Choroid plexus epithelial cell (primary cell): ENCODE measurements at regions not wholly inside any gene's neighbourhood (a gene's known extent, or its start where the extent isn't known, plus 50 kb on each side); places are given as distances from the start of the nearest gene placed in this dataset.

ENCODE experiments used
- DNase-seq: peaks from one replicate; pipeline ENCODE4 v3.0.0-alpha.2; 2010; ENCODE audit warnings: low read depth
- H3K4me3 ChIP-seq: 2 replicates; pipeline ENCODE4 v1.5.1; 2011; ENCODE audit warnings: low read depth, mild to moderate bottlenecking, control low read depth, low read length, moderate library complexity
- CTCF ChIP-seq: conservative IDR thresholded peaks from 2 replicates; pipeline ENCODE4 v1.5.1; 2011; ENCODE audit warnings: low read depth, mild to moderate bottlenecking, control low read depth, inconsistent platforms, low read length, moderate library complexity

- H3K4me3 ChIP-seq: no peak overlapping the region
- no peak for TF ChIP-seq CTCF
- no peak for DNase-seq
Measured at GRCh38 chr9:20189871-20190270, 401.0 kb upstream of the SLC24A2 start.

GRCh38 chr9:20188616-20189369, 400.0 kb upstream of the SLC24A2 start:
- no peak for DNase-seq
- TF ChIP-seq CTCF: no peak
- H3K4me3 ChIP-seq: no peak overlapping the region

GRCh38 chr9:20187318-20187717, 398.5 kb upstream of the SLC24A2 start:
- TF ChIP-seq CTCF: no peak
- no peak for DNase-seq

GRCh38 chr9:20186823-20187222, 398.0 kb upstream of the SLC24A2 start:
- DNase-seq: no peak
- H3K4me3 ChIP-seq: no peak overlapping the region
- no peak for TF ChIP-seq CTCF

More at GRCh38 chr9:20187318-20187717, 398.5 kb upstream of the SLC24A2 start:
- no peak overlapping the region for H3K4me3 ChIP-seq

GRCh38 chr9:20186231-20186630, 397.4 kb upstream of the SLC24A2 start:
- no peak for DNase-seq
- no peak overlapping the region for H3K4me3 ChIP-seq

GRCh38 chr9:20184541-20184940, 395.7 kb upstream of the SLC24A2 start:
- H3K4me3 ChIP-seq: no peak overlapping the region
- DNase-seq: no peak
- no peak for TF ChIP-seq CTCF

More at GRCh38 chr9:20186231-20186630, 397.4 kb upstream of the SLC24A2 start:
- no peak for TF ChIP-seq CTCF

GRCh38 chr9:20178679-20179078, 389.8 kb upstream of the SLC24A2 start:
- TF ChIP-seq CTCF: no peak
- DNase-seq: no peak
- no peak overlapping the region for H3K4me3 ChIP-seq
